ENCODE measurements at regions not wholly inside any gene's neighbourhood (a gene's known extent, or its start where the extent isn't known, plus 50 kb on each side); places are given as distances from the start of the nearest gene placed in this dataset.

GRCh38 chr14:51394804-51395203, 154.8 kb downstream of the TMX1 start:
- no peak overlapping the region for H3K4me3 ChIP-seq (ENCODE audit: low read depth, low read length)
- peak; percentile 79 for DNase-seq (ENCODE audit: low read depth)
- no peak for TF ChIP-seq CTCF (IDR thresholded peaks at IDR 0.05; ENCODE audit: control insufficient read depth, extremely low read depth, insufficient read depth)

- no peak overlapping the region for H3K4me3 ChIP-seq (ENCODE audit: low read depth, low read length)
- DNase-seq (ENCODE audit: low read depth), result no peak
- TF ChIP-seq CTCF (IDR thresholded peaks at IDR 0.05; ENCODE audit: control insufficient read depth, extremely low read depth, insufficient read depth), result no peak
Observed at GRCh38 chr14:51395361-51395849, 155.4 kb downstream of the TMX1 start.

GRCh38 chr14:51396222-51396815, 156.3 kb downstream of the TMX1 start:
- no peak for TF ChIP-seq CTCF (IDR thresholded peaks at IDR 0.05; ENCODE audit: control insufficient read depth, extremely low read depth, insufficient read depth)
- H3K4me3 ChIP-seq (ENCODE audit: low read depth, low read length), result no peak overlapping the region
- no peak for DNase-seq (ENCODE audit: low read depth)

GRCh38 chr14:51398898-51399297, 158.9 kb downstream of the TMX1 start:
- no peak overlapping the region for H3K4me3 ChIP-seq (ENCODE audit: low read depth, low read length)

GRCh38 chr14:51400139-51400538, 160.1 kb downstream of the TMX1 start:
- H3K4me3 ChIP-seq (ENCODE audit: low read depth, low read length), result no peak overlapping the region
- no peak for TF ChIP-seq CTCF (IDR thresholded peaks at IDR 0.05; ENCODE audit: control insufficient read depth, extremely low read depth, insufficient read depth)
- no peak for DNase-seq (ENCODE audit: low read depth)

More at GRCh38 chr14:51398898-51399297, 158.9 kb downstream of the TMX1 start:
- no peak for DNase-seq (ENCODE audit: low read depth)
- TF ChIP-seq CTCF (IDR thresholded peaks at IDR 0.05; ENCODE audit: control insufficient read depth, extremely low read depth, insufficient read depth), result no peak

GRCh38 chr14:51401272-51401671, 161.2 kb downstream of the TMX1 start:
- TF ChIP-seq CTCF (IDR thresholded peaks at IDR 0.05; ENCODE audit: control insufficient read depth, extremely low read depth, insufficient read depth), result no peak
- no peak overlapping the region for H3K4me3 ChIP-seq (ENCODE audit: low read depth, low read length)
- no peak for DNase-seq (ENCODE audit: low read depth)

GRCh38 chr14:51401756-51402155, 161.7 kb downstream of the TMX1 start:
- TF ChIP-seq CTCF (IDR thresholded peaks at IDR 0.05; ENCODE audit: control insufficient read depth, extremely low read depth, insufficient read depth), result no peak
- no peak for DNase-seq (ENCODE audit: low read depth)
- H3K4me3 ChIP-seq (ENCODE audit: low read depth, low read length), result no peak overlapping the region
